ENCODE measurements at regions not wholly inside any gene's neighbourhood (a gene's known extent, or its start where the extent isn't known, plus 50 kb on each side); places are given as distances from the start of the nearest gene placed in this dataset.

DNA sequence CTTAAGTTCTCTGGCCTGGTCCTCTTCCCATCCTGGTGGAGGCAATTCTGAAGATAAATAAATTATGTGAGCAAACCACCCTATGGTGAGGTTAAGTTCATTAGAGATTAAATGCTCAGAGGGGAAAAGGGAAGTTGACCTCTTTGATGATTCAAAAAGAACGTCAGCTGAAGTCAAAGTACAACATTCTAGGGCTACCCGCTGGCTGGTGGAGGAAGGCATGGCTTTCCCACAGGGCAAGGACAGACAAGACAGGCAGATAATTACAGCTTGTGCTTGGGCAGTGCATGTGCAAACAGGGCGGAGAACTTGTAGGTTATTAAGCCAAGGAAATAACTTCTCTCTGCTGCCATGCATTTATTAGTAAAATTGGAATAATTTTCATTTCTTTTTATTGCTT, 91.0 kb upstream of the SLC24A3 start:
- no peak for TF ChIP-seq CTCF (IDR thresholded peaks at IDR 0.05; ENCODE audit: low read depth, low read length)
- no peak for TF ChIP-seq POLR2A (IDR thresholded peaks at IDR 0.05; ENCODE audit: extremely low read depth, insufficient read length)

All from NB4 (cell line).